ENCODE measurements at regions not wholly inside any gene's neighbourhood (a gene's known extent, or its start where the extent isn't known, plus 50 kb on each side); places are given as distances from the start of the nearest gene placed in this dataset.

DNA sequence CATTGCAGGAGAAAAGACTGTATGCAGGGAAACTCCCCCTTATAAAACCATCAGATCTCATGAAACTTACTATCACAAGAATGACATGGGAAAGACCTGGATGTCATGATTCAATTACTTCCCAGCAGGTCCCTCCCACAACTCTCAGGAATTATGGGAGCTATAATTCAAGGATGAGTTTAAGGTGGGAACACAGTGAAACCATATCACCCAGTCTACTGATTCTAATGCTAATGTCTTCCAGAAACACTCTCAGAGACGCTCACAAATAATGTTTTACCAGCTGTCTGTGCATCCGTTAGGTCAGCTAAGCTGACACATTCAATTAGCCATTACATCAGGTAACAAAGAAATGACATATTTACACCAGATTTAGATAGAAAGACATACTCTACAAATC lies 637.9 kb downstream of the NLGN4Y start:
- Histone ChIP-seq H3K4me1 (ENCODE audit: control insufficient read depth in 2 of 2, insufficient read depth in 2 of 2, low read length in 2 of 2) (no peaks in the 10 kb centered on the region), H3K4me3 (ENCODE audit: low read length in 2 of 2) (no peak overlapping the region), H3K27ac (ENCODE audit: low read depth in 1 of 2, low read length in 1 of 2) (no peak overlapping the region), H3K36me3 (ENCODE audit: control insufficient read depth in 2 of 2, insufficient read depth in 2 of 2, low read length in 1 of 2) (no peaks in the 10 kb centered on the region), H3K9me3 (ENCODE audit: control insufficient read depth in 2 of 2, insufficient read depth in 1 of 2, low read length in 1 of 2) (no peaks in the 10 kb centered on the region), H3K27me3 (ENCODE audit: control insufficient read depth in 2 of 2, insufficient read depth in 1 of 2, low read length in 1 of 2) (no peaks in the 10 kb centered on the region)
- DNase-seq (ENCODE audit: low read depth in 6 of 9, low spot score in 9 of 9), result no peak
- WGBS, result 94% methylated on average over 2 of the region's 2 CpGs

DNA sequence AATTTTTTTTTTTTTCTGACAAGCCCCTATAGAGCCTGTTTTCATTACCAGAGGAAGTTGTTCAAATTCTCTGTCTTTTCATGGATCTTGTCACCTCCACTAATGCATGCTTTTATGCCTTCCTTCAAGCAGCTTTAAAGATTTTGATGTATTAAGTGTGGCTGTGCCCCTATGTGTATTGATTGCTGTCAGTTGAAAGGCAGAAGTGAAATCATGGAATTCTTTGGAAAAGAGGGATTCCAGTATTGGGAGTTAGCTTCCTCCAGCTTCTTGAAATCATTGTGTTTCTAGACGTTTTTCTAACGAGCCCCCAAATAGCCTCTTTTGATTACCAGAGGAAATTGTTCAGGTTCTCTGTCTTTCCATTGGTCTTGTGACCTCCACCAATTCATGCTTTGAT lies 655.6 kb downstream of the NLGN4Y start:
- H3K9me3 ChIP-seq (ENCODE audit: control insufficient read depth in 2 of 2, insufficient read depth in 1 of 2, low read length in 1 of 2), result no peaks in the 10 kb centered on the region
- no peaks in the 10 kb centered on the region for H3K4me1 ChIP-seq (ENCODE audit: control insufficient read depth in 2 of 2, insufficient read depth in 2 of 2, low read length in 2 of 2)
- no peak overlapping the region for H3K27ac ChIP-seq (ENCODE audit: low read depth in 1 of 2, low read length in 1 of 2)
- H3K36me3 ChIP-seq (ENCODE audit: control insufficient read depth in 2 of 2, insufficient read depth in 2 of 2, low read length in 1 of 2), result no peaks in the 10 kb centered on the region
- no peaks in the 10 kb centered on the region for H3K27me3 ChIP-seq (ENCODE audit: control insufficient read depth in 2 of 2, insufficient read depth in 1 of 2, low read length in 1 of 2)
- WGBS, result 89% methylated on average over 2 of the region's 2 CpGs
- no peak for DNase-seq (ENCODE audit: low read depth in 6 of 9, low spot score in 9 of 9)
- no peak overlapping the region for H3K4me3 ChIP-seq (ENCODE audit: low read length in 2 of 2)

DNA sequence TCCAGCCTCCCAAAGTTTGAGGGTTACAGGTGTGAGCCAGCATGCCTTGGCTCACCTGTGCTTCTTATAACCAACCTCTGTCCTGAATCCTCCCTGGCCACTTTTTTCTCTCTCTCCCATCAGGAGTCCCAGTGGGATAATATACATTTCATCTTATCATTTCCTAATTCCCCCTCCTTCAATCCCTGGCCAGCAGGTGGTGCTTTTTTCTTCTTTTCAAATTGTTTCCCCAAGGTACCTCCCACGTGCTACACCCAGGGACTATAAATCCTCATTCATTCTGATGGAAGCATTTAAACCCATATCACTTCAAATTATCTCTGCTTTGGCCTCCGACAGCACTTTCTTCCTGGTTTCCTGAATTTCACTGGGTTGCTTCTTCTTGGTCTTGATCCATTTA lies 704.7 kb downstream of the NLGN4Y start:
- Histone ChIP-seq H3K27me3 (ENCODE audit: control insufficient read depth in 2 of 2, insufficient read depth in 1 of 2, low read length in 1 of 2) (no peaks in the 10 kb centered on the region), H3K27ac (ENCODE audit: low read depth in 1 of 2, low read length in 1 of 2) (no peak overlapping the region), H3K36me3 (ENCODE audit: control insufficient read depth in 2 of 2, insufficient read depth in 2 of 2, low read length in 1 of 2) (no peaks in the 10 kb centered on the region), H3K4me3 (ENCODE audit: low read length in 2 of 2) (no peak overlapping the region), H3K9me3 (ENCODE audit: control insufficient read depth in 2 of 2, insufficient read depth in 1 of 2, low read length in 1 of 2) (no peaks in the 10 kb centered on the region), H3K4me1 (ENCODE audit: control insufficient read depth in 2 of 2, insufficient read depth in 2 of 2, low read length in 2 of 2) (no peaks in the 10 kb centered on the region)
- WGBS, result 30% methylated on average over 2 of the region's 2 CpGs
- no peak for DNase-seq (ENCODE audit: low read depth in 6 of 9, low spot score in 9 of 9)

DNA sequence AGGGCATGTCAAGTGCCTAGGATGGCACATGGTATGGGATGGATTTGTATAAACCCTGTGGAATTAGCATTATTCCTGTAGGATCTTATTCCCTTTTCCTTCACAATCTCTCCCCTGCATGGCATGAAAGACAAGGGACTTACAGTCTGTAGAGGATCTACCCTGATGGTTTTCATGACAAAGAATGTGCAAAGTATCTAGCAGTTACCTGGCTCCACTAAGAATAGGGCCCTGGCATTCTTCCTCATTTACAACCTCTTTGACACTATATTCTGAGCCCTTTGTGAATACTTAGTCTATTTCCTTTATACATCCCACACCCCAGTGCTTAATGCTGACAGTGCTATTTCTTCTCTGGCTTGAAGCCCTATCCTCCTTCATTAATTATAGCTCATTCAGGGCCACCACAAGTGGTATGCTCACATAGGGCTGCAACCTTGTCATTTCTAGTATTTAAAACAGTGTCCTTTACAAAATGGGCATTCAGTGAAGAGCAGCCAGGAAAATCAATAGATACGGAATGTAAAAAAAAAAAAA lies 715.3 kb downstream of the NLGN4Y start:
- no peaks in the 10 kb centered on the region for H3K4me1 ChIP-seq (ENCODE audit: control insufficient read depth in 2 of 2, insufficient read depth in 2 of 2, low read length in 2 of 2)
- DNase-seq (ENCODE audit: low read depth in 6 of 9, low spot score in 9 of 9), result no peak
- no peak overlapping the region for H3K4me3 ChIP-seq (ENCODE audit: low read length in 2 of 2)
- no peaks in the 10 kb centered on the region for H3K36me3 ChIP-seq (ENCODE audit: control insufficient read depth in 2 of 2, insufficient read depth in 2 of 2, low read length in 1 of 2)
- WGBS, result 100% methylated on average over 1 of the region's 1 CpG
- H3K27me3 ChIP-seq (ENCODE audit: control insufficient read depth in 2 of 2, insufficient read depth in 1 of 2, low read length in 1 of 2), result no peaks in the 10 kb centered on the region
- no peaks in the 10 kb centered on the region for H3K9me3 ChIP-seq (ENCODE audit: control insufficient read depth in 2 of 2, insufficient read depth in 1 of 2, low read length in 1 of 2)
- H3K27ac ChIP-seq (ENCODE audit: low read depth in 1 of 2, low read length in 1 of 2), result no peak overlapping the region

DNA sequence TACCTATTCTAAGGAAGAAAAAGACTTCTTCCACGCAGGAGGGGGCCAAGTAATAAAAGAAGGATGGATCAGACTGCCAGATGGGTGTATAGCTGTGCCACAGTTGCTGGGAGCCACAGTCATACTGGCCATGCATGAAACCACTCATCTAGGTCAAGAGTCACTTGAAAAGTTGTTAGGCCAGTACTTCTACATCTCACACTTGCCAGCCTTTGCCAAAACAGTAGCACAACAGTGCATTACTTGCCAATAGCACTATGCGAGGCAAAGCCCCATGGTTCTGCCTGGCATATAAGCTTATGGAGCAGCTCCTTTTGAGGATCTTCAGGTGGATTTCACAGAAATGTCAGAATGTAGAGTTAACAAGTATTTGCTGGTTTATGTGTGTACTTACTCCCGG lies 735.0 kb downstream of the NLGN4Y start:
- Histone ChIP-seq H3K27ac (ENCODE audit: low read depth in 1 of 2, low read length in 1 of 2) (no peak overlapping the region), H3K27me3 (ENCODE audit: control insufficient read depth in 2 of 2, insufficient read depth in 1 of 2, low read length in 1 of 2) (no peaks in the 10 kb centered on the region), H3K4me1 (ENCODE audit: control insufficient read depth in 2 of 2, insufficient read depth in 2 of 2, low read length in 2 of 2) (no peaks in the 10 kb centered on the region), H3K36me3 (ENCODE audit: control insufficient read depth in 2 of 2, insufficient read depth in 2 of 2, low read length in 1 of 2) (no peaks in the 10 kb centered on the region), H3K9me3 (ENCODE audit: control insufficient read depth in 2 of 2, insufficient read depth in 1 of 2, low read length in 1 of 2) (no peaks in the 10 kb centered on the region), H3K4me3 (ENCODE audit: low read length in 2 of 2) (no peak overlapping the region)
- 85% methylated on average over 3 of the region's 3 CpGs for WGBS
- no peak for DNase-seq (ENCODE audit: low read depth in 6 of 9, low spot score in 9 of 9)

DNA sequence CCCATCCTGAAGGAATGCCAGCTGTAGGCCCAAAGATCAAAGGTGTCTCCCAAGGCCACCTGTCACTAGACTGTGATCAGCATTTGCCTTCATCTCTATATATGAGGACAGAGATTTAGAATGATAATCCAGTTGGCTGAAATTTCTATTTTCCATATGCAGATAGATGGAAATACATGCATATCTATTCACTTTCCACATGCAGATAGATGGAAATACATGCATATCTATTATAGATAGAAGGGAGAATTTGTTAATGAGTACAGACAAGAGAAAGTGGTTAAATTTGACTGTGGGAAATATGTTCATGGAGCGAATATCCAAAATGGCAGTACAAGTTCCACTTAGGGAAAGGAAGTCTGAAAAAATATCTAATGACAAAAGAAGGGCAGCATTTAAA lies 762.2 kb downstream of the NLGN4Y start:
- no peaks in the 10 kb centered on the region for H3K36me3 ChIP-seq (ENCODE audit: control insufficient read depth in 2 of 2, insufficient read depth in 2 of 2, low read length in 1 of 2)
- H3K4me1 ChIP-seq (ENCODE audit: control insufficient read depth in 2 of 2, insufficient read depth in 2 of 2, low read length in 2 of 2), result no peaks in the 10 kb centered on the region
- no peaks in the 10 kb centered on the region for H3K9me3 ChIP-seq (ENCODE audit: control insufficient read depth in 2 of 2, insufficient read depth in 1 of 2, low read length in 1 of 2)
- H3K27me3 ChIP-seq (ENCODE audit: control insufficient read depth in 2 of 2, insufficient read depth in 1 of 2, low read length in 1 of 2), result no peaks in the 10 kb centered on the region
- H3K27ac ChIP-seq (ENCODE audit: low read depth in 1 of 2, low read length in 1 of 2), result no peak overlapping the region
- WGBS, result 86% methylated on average over 1 of the region's 1 CpG
- DNase-seq (ENCODE audit: low read depth in 6 of 9, low spot score in 9 of 9), result no peak
- H3K4me3 ChIP-seq (ENCODE audit: low read length in 2 of 2), result no peak overlapping the region

DNA sequence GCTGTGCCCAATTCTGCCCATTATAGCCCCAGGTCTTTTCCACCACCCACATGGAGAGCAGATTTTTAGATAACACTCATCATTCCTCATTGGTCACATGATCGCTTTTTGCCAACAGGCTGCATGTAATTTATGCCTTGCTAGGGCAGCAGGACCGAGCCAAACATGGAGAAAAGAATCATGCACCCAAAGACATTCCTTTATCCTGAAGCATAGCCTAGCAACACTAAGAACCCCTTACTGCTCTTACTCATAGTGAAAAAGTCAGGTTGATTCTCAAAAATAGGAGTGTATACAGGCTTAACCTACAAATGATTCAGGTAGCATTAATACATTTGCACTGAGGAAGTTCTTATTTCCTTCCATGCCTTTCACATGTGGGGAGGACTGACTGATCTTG lies 765.5 kb downstream of the NLGN4Y start:
- no peak overlapping the region for H3K27ac ChIP-seq (ENCODE audit: low read depth in 1 of 2, low read length in 1 of 2)
- no peak for DNase-seq (ENCODE audit: low read depth in 6 of 9, low spot score in 9 of 9)
- no peak overlapping the region for H3K4me3 ChIP-seq (ENCODE audit: low read length in 2 of 2)
- H3K27me3 ChIP-seq (ENCODE audit: control insufficient read depth in 2 of 2, insufficient read depth in 1 of 2, low read length in 1 of 2), result no peaks in the 10 kb centered on the region
- no peaks in the 10 kb centered on the region for H3K36me3 ChIP-seq (ENCODE audit: control insufficient read depth in 2 of 2, insufficient read depth in 2 of 2, low read length in 1 of 2)
- 89% methylated on average over 2 of the region's 2 CpGs for WGBS
- no peaks in the 10 kb centered on the region for H3K9me3 ChIP-seq (ENCODE audit: control insufficient read depth in 2 of 2, insufficient read depth in 1 of 2, low read length in 1 of 2)
- H3K4me1 ChIP-seq (ENCODE audit: control insufficient read depth in 2 of 2, insufficient read depth in 2 of 2, low read length in 2 of 2), result no peaks in the 10 kb centered on the region

DNA sequence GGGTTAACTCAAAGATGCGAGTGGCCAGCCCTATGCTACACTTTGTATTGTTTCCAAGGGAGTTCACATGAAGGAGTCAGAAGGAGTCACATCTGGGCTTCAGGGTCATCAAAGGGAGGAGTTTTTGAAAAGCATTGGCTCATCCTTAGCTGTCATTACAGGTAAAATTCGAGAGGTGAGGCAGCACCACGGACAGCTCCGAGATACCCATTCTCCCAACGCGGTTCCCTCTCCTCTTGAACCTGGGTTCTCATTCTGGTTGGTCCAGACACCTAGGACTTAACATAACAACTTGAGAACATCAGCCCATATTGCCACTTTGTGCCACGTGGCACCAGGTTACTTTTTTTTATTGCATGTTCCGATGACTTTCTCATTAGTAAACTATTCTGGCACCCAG lies 768.6 kb downstream of the NLGN4Y start:
- no peak for DNase-seq (ENCODE audit: low read depth in 6 of 9, low spot score in 9 of 9)
- Histone ChIP-seq H3K27ac (ENCODE audit: low read depth in 1 of 2, low read length in 1 of 2) (no peak overlapping the region), H3K4me3 (ENCODE audit: low read length in 2 of 2) (no peak overlapping the region), H3K9me3 (ENCODE audit: control insufficient read depth in 2 of 2, insufficient read depth in 1 of 2, low read length in 1 of 2) (no peaks in the 10 kb centered on the region), H3K4me1 (ENCODE audit: control insufficient read depth in 2 of 2, insufficient read depth in 2 of 2, low read length in 2 of 2) (no peaks in the 10 kb centered on the region), H3K36me3 (ENCODE audit: control insufficient read depth in 2 of 2, insufficient read depth in 2 of 2, low read length in 1 of 2) (no peaks in the 10 kb centered on the region), H3K27me3 (ENCODE audit: control insufficient read depth in 2 of 2, insufficient read depth in 1 of 2, low read length in 1 of 2) (no peaks in the 10 kb centered on the region)
- 66% methylated on average over 8 of the region's 8 CpGs for WGBS

DNA sequence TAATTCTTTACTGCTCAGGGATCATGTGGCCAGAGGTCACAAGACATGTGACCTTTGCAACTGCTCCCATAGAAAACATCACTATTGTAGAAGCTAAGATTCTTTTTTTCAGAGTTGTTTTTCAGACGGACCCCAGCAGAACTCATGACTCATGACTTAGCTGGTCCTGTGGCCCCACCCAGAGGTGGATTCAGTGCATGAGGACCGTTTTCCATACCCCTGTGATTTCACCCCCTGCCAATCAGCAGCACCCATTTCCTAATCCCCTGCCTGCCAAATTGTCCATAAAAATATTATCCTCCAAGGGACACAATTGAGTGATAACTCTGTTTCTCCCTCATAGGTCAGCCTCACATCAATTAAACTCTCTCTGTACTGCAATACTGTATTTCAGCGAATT lies 777.5 kb downstream of the NLGN4Y start:
- H3K4me1 ChIP-seq (ENCODE audit: control insufficient read depth in 2 of 2, insufficient read depth in 2 of 2, low read length in 2 of 2), result no peaks in the 10 kb centered on the region
- no peak for DNase-seq (ENCODE audit: low read depth in 6 of 9, low spot score in 9 of 9)
- no peaks in the 10 kb centered on the region for H3K27me3 ChIP-seq (ENCODE audit: control insufficient read depth in 2 of 2, insufficient read depth in 1 of 2, low read length in 1 of 2)
- no peak overlapping the region for H3K27ac ChIP-seq (ENCODE audit: low read depth in 1 of 2, low read length in 1 of 2)
- 83% methylated on average over 3 of the region's 3 CpGs for WGBS
- no peaks in the 10 kb centered on the region for H3K9me3 ChIP-seq (ENCODE audit: control insufficient read depth in 2 of 2, insufficient read depth in 1 of 2, low read length in 1 of 2)
- H3K36me3 ChIP-seq (ENCODE audit: control insufficient read depth in 2 of 2, insufficient read depth in 2 of 2, low read length in 1 of 2), result no peaks in the 10 kb centered on the region
- no peak overlapping the region for H3K4me3 ChIP-seq (ENCODE audit: low read length in 2 of 2)

DNA sequence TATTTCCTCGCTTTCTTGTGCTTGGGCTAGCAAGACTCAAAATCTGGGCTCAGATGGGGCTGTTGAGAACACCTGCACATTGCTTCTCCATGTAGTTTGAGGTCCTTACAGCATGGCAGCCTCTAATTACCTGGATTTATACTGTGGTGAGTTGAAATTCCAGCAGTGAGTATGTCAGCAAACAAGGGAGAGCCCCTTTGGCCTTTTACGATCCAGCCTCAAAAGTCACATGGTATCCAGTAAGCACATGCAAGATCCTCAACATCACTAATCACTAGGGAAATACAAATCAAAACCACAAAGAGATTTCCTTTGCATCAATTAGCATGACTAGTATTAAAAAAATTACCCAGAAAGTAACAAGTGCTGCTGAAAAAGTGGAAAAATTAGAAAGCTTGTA lies 787.8 kb downstream of the NLGN4Y start:
- H3K36me3 ChIP-seq (ENCODE audit: control insufficient read depth in 2 of 2, insufficient read depth in 2 of 2, low read length in 1 of 2), result no peaks in the 10 kb centered on the region
- H3K4me1 ChIP-seq (ENCODE audit: control insufficient read depth in 2 of 2, insufficient read depth in 2 of 2, low read length in 2 of 2), result no peaks in the 10 kb centered on the region
- 97% methylated on average over 2 of the region's 2 CpGs for WGBS

More for the DNA sequence above, 787.8 kb downstream of the NLGN4Y start:
- Histone ChIP-seq H3K9me3 (ENCODE audit: control insufficient read depth in 2 of 2, insufficient read depth in 1 of 2, low read length in 1 of 2) (no peaks in the 10 kb centered on the region), H3K4me3 (ENCODE audit: low read length in 2 of 2) (no peak overlapping the region), H3K27ac (ENCODE audit: low read depth in 1 of 2, low read length in 1 of 2) (no peak overlapping the region), H3K27me3 (ENCODE audit: control insufficient read depth in 2 of 2, insufficient read depth in 1 of 2, low read length in 1 of 2) (no peaks in the 10 kb centered on the region)
- no peak for DNase-seq (ENCODE audit: low read depth in 6 of 9, low spot score in 9 of 9)

Data from thymus (tissue), 11 donors.